22Rv1 (cell line): ENCODE measurements at regions not wholly inside any gene's neighbourhood (a gene's known extent, or its start where the extent isn't known, plus 50 kb on each side); places are given as distances from the start of the nearest gene placed in this dataset.

Source experiments
- ZFX ChIP-seq: fragments of 450-650 bp; IDR thresholded peaks from 2 replicates; pipeline ENCODE4 v1.6.1; 2017; ENCODE audit warnings: antibody characterized with exemption, borderline replicate concordance
- TF ChIP-seq, protein P1 (sequence below): fragments of 450-650 bp; IDR thresholded peaks from 2 replicates; pipeline ENCODE4 v1.5.1; 2017; ENCODE audit warnings: mild to moderate bottlenecking

DNA sequence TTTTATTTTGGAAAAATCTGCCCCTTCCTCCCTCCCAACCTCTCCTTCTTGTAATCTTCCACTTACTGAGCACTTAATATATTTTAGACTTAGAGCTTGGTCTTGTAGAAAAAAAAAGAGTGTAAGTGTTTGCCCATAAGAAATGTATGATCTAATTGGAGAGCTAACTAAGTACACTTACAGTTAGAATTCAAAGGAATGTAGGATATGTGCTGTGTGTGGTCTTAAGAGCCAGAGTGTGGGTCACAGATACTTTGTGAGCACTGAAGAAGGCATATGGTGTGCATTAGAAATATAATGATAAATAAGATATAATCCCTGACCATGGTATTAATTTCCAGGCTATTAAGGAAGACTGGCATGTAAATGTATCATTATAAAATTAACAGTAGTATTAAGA lies 91.8 kb upstream of the ZNF521 start:
- TF ChIP-seq, protein P1, sequence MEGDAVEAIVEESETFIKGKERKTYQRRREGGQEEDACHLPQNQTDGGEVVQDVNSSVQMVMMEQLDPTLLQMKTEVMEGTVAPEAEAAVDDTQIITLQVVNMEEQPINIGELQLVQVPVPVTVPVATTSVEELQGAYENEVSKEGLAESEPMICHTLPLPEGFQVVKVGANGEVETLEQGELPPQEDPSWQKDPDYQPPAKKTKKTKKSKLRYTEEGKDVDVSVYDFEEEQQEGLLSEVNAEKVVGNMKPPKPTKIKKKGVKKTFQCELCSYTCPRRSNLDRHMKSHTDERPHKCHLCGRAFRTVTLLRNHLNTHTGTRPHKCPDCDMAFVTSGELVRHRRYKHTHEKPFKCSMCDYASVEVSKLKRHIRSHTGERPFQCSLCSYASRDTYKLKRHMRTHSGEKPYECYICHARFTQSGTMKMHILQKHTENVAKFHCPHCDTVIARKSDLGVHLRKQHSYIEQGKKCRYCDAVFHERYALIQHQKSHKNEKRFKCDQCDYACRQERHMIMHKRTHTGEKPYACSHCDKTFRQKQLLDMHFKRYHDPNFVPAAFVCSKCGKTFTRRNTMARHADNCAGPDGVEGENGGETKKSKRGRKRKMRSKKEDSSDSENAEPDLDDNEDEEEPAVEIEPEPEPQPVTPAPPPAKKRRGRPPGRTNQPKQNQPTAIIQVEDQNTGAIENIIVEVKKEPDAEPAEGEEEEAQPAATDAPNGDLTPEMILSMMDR = no peak
- TF ChIP-seq ZFX = no peak
